Glutamatergic neuron (in vitro differentiated cells): ENCODE measurements at regions not wholly inside any gene's neighbourhood (a gene's known extent, or its start where the extent isn't known, plus 50 kb on each side); places are given as distances from the start of the nearest gene placed in this dataset.
"Not testable (repeated sequence)": the region's sequence is repeated elsewhere in the genome, so short reads cannot be mapped to it uniquely, and the experiment has no call there.

ENCODE experiments used
- DNase-seq: peaks from one replicate; pipeline ENCODE4 v3.0.0; 2022
- H3K27ac Mint-ChIP-seq: one replicate; pipeline ENCODE4 v1.8.0; 2020; ENCODE audit warnings: mild to moderate bottlenecking, mixed read lengths, inconsistent platforms; ENCODE audit not compliant: unreplicated experiment
- H3K27me3 Mint-ChIP-seq: one replicate; pipeline ENCODE4 v1.8.0; 2020; ENCODE audit warnings: mild to moderate bottlenecking, moderate library complexity, mixed read lengths, inconsistent platforms; ENCODE audit not compliant: unreplicated experiment
- H3K36me3 Mint-ChIP-seq: one replicate; pipeline ENCODE4 v1.8.0; 2020; ENCODE audit warnings: mild to moderate bottlenecking, mixed read lengths, inconsistent platforms; ENCODE audit not compliant: unreplicated experiment
- H3K4me1 Mint-ChIP-seq: one replicate; pipeline ENCODE4 v1.8.0; 2020; ENCODE audit warnings: mild to moderate bottlenecking, low read depth, mixed read lengths, inconsistent platforms; ENCODE audit not compliant: unreplicated experiment
- H3K4me3 Mint-ChIP-seq: one replicate; pipeline ENCODE4 v1.8.0; 2020; ENCODE audit warnings: mild to moderate bottlenecking, mixed read lengths, inconsistent platforms; ENCODE audit not compliant: unreplicated experiment
- H3K9me3 Mint-ChIP-seq: one replicate; pipeline ENCODE4 v1.8.0; 2020; ENCODE audit warnings: mild to moderate bottlenecking, moderate library complexity, mixed read lengths, inconsistent platforms; ENCODE audit not compliant: unreplicated experiment
- CTCF ChIP-seq: fragments of 200-600 bp; sonication (generic); IDR thresholded peaks from one replicate; pipeline ENCODE4 v1.5.0; 2021; ENCODE audit not compliant: partially characterized antibody, unreplicated experiment

- no peak for DNase-seq
- H3K4me3 Mint-ChIP-seq, result no peak overlapping the region
- H3K27ac Mint-ChIP-seq, result no peak overlapping the region
- no peaks in the 10 kb centered on the region for H3K27me3 Mint-ChIP-seq
- no peaks in the 10 kb centered on the region for H3K36me3 Mint-ChIP-seq
- no peaks in the 10 kb centered on the region for H3K4me1 Mint-ChIP-seq
- TF ChIP-seq CTCF, result no peak
- H3K9me3 Mint-ChIP-seq, result peaks cover 1% of the 10 kb centered on the region
These were observed 259.6 kb downstream of the CCER1 start for GRCh38 chr12:90695415-90695814.

GRCh38 chr12:90690120-90690519, 264.9 kb downstream of the CCER1 start:
- DNase-seq, result no peak
- Mint-ChIP-seq H3K27ac (no peak overlapping the region), H3K27me3 (peaks cover 2% of the 10 kb centered on the region), H3K9me3 (peaks cover 3% of the 10 kb centered on the region), H3K36me3 (no peaks in the 10 kb centered on the region), H3K4me3 (no peak overlapping the region), H3K4me1 (no peaks in the 10 kb centered on the region)
- no peak for TF ChIP-seq CTCF

- H3K27ac Mint-ChIP-seq, H3K27me3 Mint-ChIP-seq, H3K4me1 Mint-ChIP-seq, H3K4me3 Mint-ChIP-seq, H3K9me3 Mint-ChIP-seq, H3K36me3 Mint-ChIP-seq, DNase-seq: not testable (repeated sequence)
These were observed 267.3 kb downstream of the CCER1 start for GRCh38 chr12:90687682-90688081.

GRCh38 chr12:90683871-90684270, 271.1 kb downstream of the CCER1 start:
- peaks cover 1% of the 10 kb centered on the region for H3K9me3 Mint-ChIP-seq
- H3K27me3 Mint-ChIP-seq, result peaks cover 4% of the 10 kb centered on the region
- no peak overlapping the region for H3K4me3 Mint-ChIP-seq
- no peak for DNase-seq
- no peak overlapping the region for H3K27ac Mint-ChIP-seq
- no peaks in the 10 kb centered on the region for H3K4me1 Mint-ChIP-seq
- H3K36me3 Mint-ChIP-seq, result no peaks in the 10 kb centered on the region
- TF ChIP-seq CTCF, result no peak

- no peak for TF ChIP-seq CTCF
- Mint-ChIP-seq H3K36me3 (no peaks in the 10 kb centered on the region), H3K4me3 (no peak overlapping the region), H3K27me3 (peaks cover 4% of the 10 kb centered on the region), H3K9me3 (peaks cover 1% of the 10 kb centered on the region), H3K4me1 (no peaks in the 10 kb centered on the region), H3K27ac (no peak overlapping the region)
- DNase-seq, result no peak
These were observed 272.6 kb downstream of the CCER1 start for GRCh38 chr12:90682398-90682797.

- TF ChIP-seq CTCF, result no peak
- Mint-ChIP-seq H3K27ac (no peak overlapping the region), H3K36me3 (no peaks in the 10 kb centered on the region), H3K4me3 (no peak overlapping the region), H3K9me3 (no peaks in the 10 kb centered on the region), H3K27me3 (peaks cover 2% of the 10 kb centered on the region), H3K4me1 (no peaks in the 10 kb centered on the region)
- no peak for DNase-seq
These were observed 275.3 kb downstream of the CCER1 start for GRCh38 chr12:90679674-90680073.
